ENCODE measurements at regions not wholly inside any gene's neighbourhood (a gene's known extent, or its start where the extent isn't known, plus 50 kb on each side); places are given as distances from the start of the nearest gene placed in this dataset.

GRCh38 chr6:138610816-138611215, 111.5 kb upstream of the NHSL1 start:
- H3K9me1 ChIP-seq (replicated peaks; ENCODE audit: control insufficient read depth, extremely low read depth, insufficient read depth, low read length) = no peaks in the 10 kb centered on the region
- no peak overlapping the region for H2AFZ ChIP-seq (ENCODE audit: low read depth, low read length)
- H3K9me3 ChIP-seq (replicated peaks; ENCODE audit: control insufficient read depth, insufficient read depth, low read length) = no peaks in the 10 kb centered on the region
- TF ChIP-seq EZH2 (IDR thresholded peaks at IDR 0.05; ENCODE audit: borderline replicate concordance, low read depth, low read length, severe bottlenecking) (no peak), JUN (IDR thresholded peaks at IDR 0.05; ENCODE audit: borderline replicate concordance, insufficient read depth, insufficient read length, low read depth) (no peak), POLR2AphosphoS5 (IDR thresholded peaks at IDR 0.05; ENCODE audit: insufficient read depth, low read depth, low read length) (no peak), FOS (IDR thresholded peaks at IDR 0.05; ENCODE audit: borderline replicate concordance, insufficient read depth, low read length) (no peak), POLR2A (IDR thresholded peaks at IDR 0.05; ENCODE audit: low read depth, low read length) (no peak), MYC (IDR thresholded peaks at IDR 0.05; ENCODE audit: low read depth, low read length) (no peak), GATA2 (IDR thresholded peaks at IDR 0.05; ENCODE audit: insufficient read depth, insufficient read length, low read depth, low read length) (no peak), MAX (IDR thresholded peaks at IDR 0.05; ENCODE audit: insufficient read depth, insufficient read length) (no peak), CTCF (IDR thresholded peaks at IDR 0.05; ENCODE audit: extremely low read depth in 1 of 2, insufficient read depth in 1 of 2, low read depth in 1 of 2, low read length in 2 of 2) (no peak)
- BruUV-seq (replicated peaks) = no TSS peak
- H3K27ac ChIP-seq (ENCODE audit: insufficient read depth, low read depth, low read length) = no peak overlapping the region
- intact Hi-C loops (cut with micrococcal nuclease) = no loop called here
- no peak overlapping the region for H3K9ac ChIP-seq (replicated peaks; ENCODE audit: extremely low read depth, insufficient read depth, low read length)
- DNase-seq (ENCODE audit: low read depth, low spot score) (no peak), FAIRE-seq (no peak)
- no peaks in the 10 kb centered on the region for H3K36me3 ChIP-seq (ENCODE audit: control insufficient read depth in 2 of 2, extremely low read depth in 1 of 2, insufficient read depth in 2 of 2, low read length in 2 of 2)
- no peak overlapping the region for H3K4me3 ChIP-seq (replicated peaks in 1 of 3; ENCODE audit: insufficient read depth in 1 of 3, low read depth in 1 of 3, low read length in 3 of 3)
- H3K4me2 ChIP-seq (ENCODE audit: insufficient read depth, low read length) = no peak overlapping the region
- peaks cover 62% of the 10 kb centered on the region for H3K79me2 ChIP-seq (ENCODE audit: control insufficient read depth, insufficient read depth, low read length)
- H3K4me1 ChIP-seq (ENCODE audit: control insufficient read depth, extremely low read depth, insufficient read depth, low read length) = peaks cover 12% of the 10 kb centered on the region
- ChIA-PET POLR2A (no interaction called here), CTCF (no interaction called here)
- dilution Hi-C loops (cut with MboI; ENCODE audit: extremely low pct_ligation_motif_present, low sequenced_read_pairs) = no loop called here
- no peaks in the 10 kb centered on the region for H3K27me3 ChIP-seq (ENCODE audit: control insufficient read depth in 2 of 2, insufficient read depth in 2 of 2, low read length in 2 of 2)
- peaks cover 2% of the 10 kb centered on the region for H4K20me1 ChIP-seq (replicated peaks; ENCODE audit: control insufficient read depth, extremely low read depth, insufficient read depth, low read length)

Measured in endothelial cell of umbilical vein (primary cell).